AG04450 (cell line): ENCODE measurements at regions not wholly inside any gene's neighbourhood (a gene's known extent, or its start where the extent isn't known, plus 50 kb on each side); places are given as distances from the start of the nearest gene placed in this dataset.

ENCODE experiments used
- CTCF ChIA-PET: fragments of 300-600, 350-600 bp; formaldehyde crosslinking; extraction: SDS; loops from one replicate; lab custom pipeline; 2022; ENCODE audit warnings: antibody characterized with exemption, inconsistent platforms; lab: Charles Lee
- POLR2A ChIA-PET: fragments of 350-600 bp; formaldehyde crosslinking; extraction: SDS; loops from one replicate; lab custom pipeline; 2021; ENCODE audit warnings: antibody characterized with exemption, inconsistent platforms; lab: Yijun Ruan, JAX
- DNase-seq: peaks from one replicate; pipeline ENCODE4 v3.0.0-alpha.2; 2011; ENCODE audit warnings: low read depth, low spot score
- H3K27ac ChIP-seq: one replicate; pipeline ENCODE4 v1.5.1; 2012; ENCODE audit warnings: low read depth, low read length, control low read depth
- H3K27me3 ChIP-seq: one replicate; pipeline ENCODE4 v1.6.0; 2012; ENCODE audit warnings: low read length; ENCODE audit not compliant: control insufficient read depth, insufficient read depth
- H3K4me3 ChIP-seq: 2 replicates; pipeline ENCODE4 v1.5.1; 2011; ENCODE audit warnings: mild to moderate bottlenecking, low read depth, low read length, control low read depth
- H3K9me3 ChIP-seq: 2 replicates; pipeline ENCODE4 v1.5.1; 2012; ENCODE audit warnings: low read length; ENCODE audit not compliant: control insufficient read depth, insufficient read depth
- TF ChIP-seq, protein P1 (sequence below): IDR thresholded peaks from 2 replicates; pipeline ENCODE4 v1.5.1; 2011; ENCODE audit warnings: low read depth, low read length, control low read depth, inconsistent platforms

DNA sequence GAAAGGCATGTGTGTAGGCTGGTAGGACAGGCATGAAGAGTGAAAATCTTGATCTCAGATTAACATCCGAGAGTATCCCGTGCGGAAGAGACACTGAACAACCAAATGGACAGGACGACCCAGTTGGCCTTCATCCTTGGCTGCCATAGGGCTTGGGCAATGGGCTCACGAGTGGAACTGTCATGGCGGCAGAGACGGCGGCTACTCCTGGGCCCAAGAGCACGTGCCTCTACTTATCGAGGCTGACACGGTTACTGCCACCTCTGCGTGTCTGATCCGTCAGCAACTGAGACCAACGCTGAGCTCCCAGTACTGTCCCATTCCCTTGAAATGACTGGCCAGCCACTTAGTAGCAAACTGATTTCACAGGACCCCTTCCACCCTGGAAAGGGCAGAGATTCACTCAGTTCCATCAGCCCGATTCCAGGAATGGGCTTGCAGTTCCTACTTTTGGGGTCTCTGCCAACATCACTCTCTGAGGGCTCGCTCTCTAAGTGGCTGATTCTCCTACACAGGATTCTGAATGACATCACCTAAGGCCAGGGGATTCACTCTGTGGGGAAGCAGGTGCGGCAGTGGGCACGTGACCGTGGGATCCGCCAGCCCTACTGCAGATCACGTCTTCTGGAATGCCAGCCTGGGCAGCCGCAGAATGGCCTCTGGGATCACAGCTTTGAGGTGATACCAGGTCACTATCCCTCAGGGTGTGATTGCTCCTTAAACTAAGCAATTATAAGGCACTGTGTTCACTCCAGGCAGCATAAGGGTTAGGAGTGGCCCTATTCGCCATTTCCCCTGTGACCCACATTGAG is 97.8 kb downstream of the RPS6KA4 start:
- H3K27ac ChIP-seq, result no peak overlapping the region
- no peak for DNase-seq
- H3K9me3 ChIP-seq, result no peaks in the 10 kb centered on the region; the same call in 1 of the 2 replicates
- TF ChIP-seq, protein P1, sequence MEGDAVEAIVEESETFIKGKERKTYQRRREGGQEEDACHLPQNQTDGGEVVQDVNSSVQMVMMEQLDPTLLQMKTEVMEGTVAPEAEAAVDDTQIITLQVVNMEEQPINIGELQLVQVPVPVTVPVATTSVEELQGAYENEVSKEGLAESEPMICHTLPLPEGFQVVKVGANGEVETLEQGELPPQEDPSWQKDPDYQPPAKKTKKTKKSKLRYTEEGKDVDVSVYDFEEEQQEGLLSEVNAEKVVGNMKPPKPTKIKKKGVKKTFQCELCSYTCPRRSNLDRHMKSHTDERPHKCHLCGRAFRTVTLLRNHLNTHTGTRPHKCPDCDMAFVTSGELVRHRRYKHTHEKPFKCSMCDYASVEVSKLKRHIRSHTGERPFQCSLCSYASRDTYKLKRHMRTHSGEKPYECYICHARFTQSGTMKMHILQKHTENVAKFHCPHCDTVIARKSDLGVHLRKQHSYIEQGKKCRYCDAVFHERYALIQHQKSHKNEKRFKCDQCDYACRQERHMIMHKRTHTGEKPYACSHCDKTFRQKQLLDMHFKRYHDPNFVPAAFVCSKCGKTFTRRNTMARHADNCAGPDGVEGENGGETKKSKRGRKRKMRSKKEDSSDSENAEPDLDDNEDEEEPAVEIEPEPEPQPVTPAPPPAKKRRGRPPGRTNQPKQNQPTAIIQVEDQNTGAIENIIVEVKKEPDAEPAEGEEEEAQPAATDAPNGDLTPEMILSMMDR, result no peak
- CTCF ChIA-PET, result interaction anchor here (3.5 kb wide), 1 partner anchor 8 kb away, joined by 16 read pairs; no protein-coding TSS in a partner anchor
- POLR2A ChIA-PET, result no interaction called here
- H3K4me3 ChIP-seq, result no peak overlapping the region
- H3K27me3 ChIP-seq, result peaks cover 4% of the 10 kb centered on the region

DNA sequence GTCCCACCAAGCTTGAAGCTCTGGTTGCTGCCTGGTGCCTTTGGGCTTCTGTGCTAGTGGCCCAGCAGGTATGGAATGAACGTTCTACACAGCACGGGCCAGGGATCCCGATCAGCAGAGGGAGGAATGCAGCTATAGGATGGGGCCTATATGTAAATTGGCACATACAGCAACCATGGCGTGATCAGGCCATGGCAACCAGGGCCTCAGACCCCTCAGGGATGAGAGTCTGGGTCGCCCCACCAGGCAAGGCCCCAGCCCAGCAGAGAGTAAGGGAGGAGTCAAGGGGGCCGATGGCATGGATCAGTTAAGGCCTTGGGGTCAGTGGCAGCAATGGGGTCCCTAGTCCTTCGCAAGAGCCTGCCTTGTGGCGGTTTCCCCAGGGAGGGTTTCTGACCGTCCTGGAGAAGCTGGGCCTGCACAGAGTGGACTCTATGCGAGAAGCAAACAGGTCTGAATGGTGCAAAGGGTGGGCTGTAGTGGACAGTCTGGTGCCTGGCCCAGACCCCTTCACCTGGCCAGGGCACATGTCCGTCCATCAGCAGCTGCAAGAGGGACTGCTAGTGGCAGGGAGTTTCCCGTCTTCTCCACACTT is 98.2 kb upstream of the SLC22A11 start:
- DNase-seq, result no peak
- CTCF ChIA-PET, result interaction anchor here (3.5 kb wide), 1 partner anchor 8 kb away, joined by 16 read pairs; no protein-coding TSS in a partner anchor
- Histone ChIP-seq H3K27me3 (peaks cover 3% of the 10 kb centered on the region), H3K4me3 (no peak overlapping the region), H3K27ac (no peak overlapping the region), H3K9me3 (no peaks in the 10 kb centered on the region; the same call in 1 of the 2 replicates)
- POLR2A ChIA-PET, result no interaction called here
- TF ChIP-seq, protein P1, result no peak

GRCh38 chr11:64458997-64459396 is 96.7 kb upstream of the SLC22A11 start:
- TF ChIP-seq, protein P1, result no peak
- no peaks in the 10 kb centered on the region; the same call in 1 of the 2 replicates for H3K9me3 ChIP-seq
- POLR2A ChIA-PET, result no interaction called here
- DNase-seq, result no peak
- CTCF ChIA-PET, result interaction anchor here (3.5 kb wide), 1 partner anchor 10 kb away, joined by 16 read pairs; no protein-coding TSS in a partner anchor
- H3K27ac ChIP-seq, result no peak overlapping the region
- H3K4me3 ChIP-seq, result no peak overlapping the region
- H3K27me3 ChIP-seq, result peaks cover 5% of the 10 kb centered on the region

DNA sequence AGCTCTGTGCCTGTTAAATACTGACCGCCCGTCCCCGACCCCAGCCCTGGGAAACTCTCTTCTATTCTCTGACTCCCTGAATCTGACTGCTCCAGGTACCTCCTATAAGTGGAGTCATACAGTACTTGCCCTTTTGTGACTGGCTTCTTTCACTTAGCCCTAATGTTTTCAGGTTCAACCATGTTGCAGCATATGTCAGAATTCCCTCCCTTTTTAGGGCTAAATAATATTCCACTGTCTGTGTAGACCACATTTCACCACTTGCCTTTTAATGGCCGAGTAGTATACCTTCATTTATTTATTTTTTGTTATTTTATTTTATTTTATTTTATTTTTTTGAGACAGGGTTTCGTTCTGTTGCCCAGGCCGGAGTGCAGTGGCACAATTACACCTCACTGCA is 96.1 kb upstream of the SLC22A11 start:
- no peak overlapping the region for H3K4me3 ChIP-seq
- TF ChIP-seq, protein P1, result no peak
- no peak overlapping the region for H3K27ac ChIP-seq
- POLR2A ChIA-PET, result no interaction called here
- CTCF ChIA-PET, result interaction anchor here (3.5 kb wide), 1 partner anchor 10 kb away, joined by 16 read pairs; no protein-coding TSS in a partner anchor
- peaks cover 5% of the 10 kb centered on the region for H3K27me3 ChIP-seq
- H3K9me3 ChIP-seq, result no peaks in the 10 kb centered on the region; the same call in 1 of the 2 replicates
- no peak for DNase-seq

- H3K9me3 ChIP-seq, result no peaks in the 10 kb centered on the region
- DNase-seq, result no peak
- TF ChIP-seq, protein P1, result no peak
- H3K27me3 ChIP-seq, result peaks cover 5% of the 10 kb centered on the region
- H3K27ac ChIP-seq, result no peak overlapping the region
- ChIA-PET POLR2A (no interaction called here), CTCF (no interaction called here)
- H3K4me3 ChIP-seq, result no peak overlapping the region
These were observed 94.7 kb upstream of the SLC22A11 start for GRCh38 chr11:64461081-64461480.
